Activated naive CD8-positive, alpha-beta T cell treated with anti-CD3 and anti-CD28 coated beads for 36 hours (primary cell): ENCODE measurements at regions not wholly inside any gene's neighbourhood (a gene's known extent, or its start where the extent isn't known, plus 50 kb on each side); places are given as distances from the start of the nearest gene placed in this dataset.
"Not testable (repeated sequence)": the region's sequence is repeated elsewhere in the genome, so short reads cannot be mapped to it uniquely, and the experiment has no call there.

Experiments
- DNase-seq: peaks from one replicate; pipeline ENCODE4 v3.0.0; 2021
- H3K27ac Mint-ChIP-seq: one replicate; pipeline ENCODE4 v1.8.0; 2022; ENCODE audit warnings: mild to moderate bottlenecking, moderate library complexity, mixed read lengths
- H3K27me3 Mint-ChIP-seq: one replicate; pipeline ENCODE4 v1.8.0; 2022; ENCODE audit warnings: mild to moderate bottlenecking, mixed read lengths
- H3K36me3 Mint-ChIP-seq: one replicate; pipeline ENCODE4 v1.8.0; 2021; ENCODE audit warnings: mild to moderate bottlenecking, mixed read lengths
- H3K4me1 Mint-ChIP-seq: one replicate; pipeline ENCODE4 v1.8.0; 2021; ENCODE audit warnings: mixed read lengths
- H3K4me3 Mint-ChIP-seq: one replicate; pipeline ENCODE4 v1.8.0; 2022; ENCODE audit warnings: mild to moderate bottlenecking, moderate library complexity, mixed read lengths
- H3K9me3 Mint-ChIP-seq: one replicate; pipeline ENCODE4 v1.8.0; 2022; ENCODE audit warnings: mixed read lengths

DNA sequence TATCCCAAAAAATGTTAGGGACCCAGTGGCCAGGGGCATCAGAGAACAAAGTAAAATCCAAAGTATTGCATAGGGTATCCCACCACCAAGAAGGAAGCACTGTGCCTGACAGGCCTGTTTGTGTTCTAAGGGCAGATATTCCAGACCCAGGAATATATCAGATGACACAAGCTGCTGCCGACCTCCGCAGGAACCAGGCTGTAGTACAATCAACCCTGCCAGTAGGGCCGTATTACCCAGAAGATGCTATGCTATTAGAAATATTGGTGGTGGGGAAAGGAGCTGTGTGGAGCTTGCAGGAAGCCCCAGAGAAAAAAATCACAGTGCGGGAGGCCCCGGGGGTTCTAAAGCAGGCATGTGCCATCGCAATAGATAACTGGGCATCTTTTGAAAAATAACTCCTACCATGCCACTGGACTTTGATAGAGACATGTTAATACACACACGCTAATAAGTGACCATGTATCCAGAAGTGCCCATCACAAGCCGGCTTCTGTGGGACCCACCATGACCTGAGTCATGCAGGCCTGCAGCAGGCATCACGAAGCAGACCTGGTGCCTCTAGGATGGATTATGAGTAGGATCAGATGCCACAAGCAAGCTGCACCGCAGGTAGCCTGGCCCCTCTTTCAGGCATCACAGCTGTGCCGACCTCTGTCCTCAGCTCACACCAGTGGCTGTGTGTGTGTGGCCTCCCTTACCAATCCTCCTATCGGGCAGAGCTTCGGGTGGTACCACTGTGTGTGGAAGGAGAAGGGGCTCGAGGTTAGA lies 242.7 kb downstream of the BCL11B start:
- H3K27ac Mint-ChIP-seq: no peak overlapping the region
- H3K4me3 Mint-ChIP-seq: no peak overlapping the region
- H3K4me1 Mint-ChIP-seq: peaks cover 6% of the 10 kb centered on the region
- H3K36me3 Mint-ChIP-seq: no peaks in the 10 kb centered on the region
- DNase-seq: no peak
- no peaks in the 10 kb centered on the region for H3K27me3 Mint-ChIP-seq
- peaks cover 10% of the 10 kb centered on the region for H3K9me3 Mint-ChIP-seq

DNA sequence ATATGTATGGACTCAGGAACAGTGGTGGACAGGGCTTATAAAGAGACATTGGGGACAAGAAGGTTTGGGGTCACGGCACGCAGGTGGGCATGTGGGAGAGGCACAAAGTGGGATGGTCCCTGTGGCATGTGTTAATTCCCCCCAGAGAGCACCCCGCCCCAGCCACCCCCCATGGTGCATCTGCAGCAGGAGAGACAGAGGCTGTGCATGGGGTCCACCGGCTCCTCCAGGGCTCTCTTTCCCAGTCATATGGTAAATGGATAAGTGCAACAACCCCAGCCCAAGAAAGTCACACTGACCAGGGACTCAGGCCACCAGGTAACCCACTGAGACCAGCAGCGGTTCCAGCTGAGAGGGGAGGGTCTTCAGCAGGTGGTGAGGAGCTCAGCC lies 242.1 kb downstream of the BCL11B start:
- Mint-ChIP-seq H3K36me3 (no peaks in the 10 kb centered on the region), H3K27me3 (no peaks in the 10 kb centered on the region), H3K9me3 (peaks cover 10% of the 10 kb centered on the region), H3K4me3 (no peak overlapping the region), H3K27ac (no peak overlapping the region), H3K4me1 (peaks cover 6% of the 10 kb centered on the region)
- DNase-seq: no peak

DNA sequence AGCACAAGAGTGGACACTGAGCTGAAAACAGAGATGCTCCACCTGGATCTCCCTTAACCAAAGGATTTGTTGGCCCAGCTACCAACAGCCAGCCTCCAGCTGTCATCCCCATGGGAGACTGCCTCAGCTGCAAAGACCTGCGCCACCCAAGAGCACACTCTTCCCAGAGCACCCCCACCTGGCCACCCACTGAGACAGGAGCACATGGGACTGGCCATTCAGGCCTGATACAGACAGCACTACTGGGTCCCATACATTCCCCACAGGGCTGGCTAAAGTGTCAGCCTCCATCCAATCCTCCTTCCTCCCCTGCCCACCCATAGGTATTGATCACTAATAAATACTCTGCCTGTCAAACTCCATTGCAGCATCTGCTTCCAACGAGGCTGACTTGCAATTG lies 241.5 kb downstream of the BCL11B start:
- H3K4me3 Mint-ChIP-seq: no peak overlapping the region
- peaks cover 10% of the 10 kb centered on the region for H3K9me3 Mint-ChIP-seq
- H3K36me3 Mint-ChIP-seq: no peaks in the 10 kb centered on the region
- H3K27ac Mint-ChIP-seq: no peak overlapping the region
- DNase-seq: no peak
- no peaks in the 10 kb centered on the region for H3K27me3 Mint-ChIP-seq
- peaks cover 6% of the 10 kb centered on the region for H3K4me1 Mint-ChIP-seq

GRCh38 chr14:99032759-99033158 lies 239.2 kb downstream of the BCL11B start:
- Mint-ChIP-seq H3K4me3 (no peak overlapping the region), H3K27ac (no peak overlapping the region), H3K27me3 (no peaks in the 10 kb centered on the region), H3K4me1 (no peaks in the 10 kb centered on the region), H3K36me3 (no peaks in the 10 kb centered on the region), H3K9me3 (no peaks in the 10 kb centered on the region)
- DNase-seq: no peak

- H3K27me3 Mint-ChIP-seq: no peaks in the 10 kb centered on the region
- no peaks in the 10 kb centered on the region for H3K4me1 Mint-ChIP-seq
- no peak overlapping the region for H3K27ac Mint-ChIP-seq
- no peak for DNase-seq
- no peak overlapping the region for H3K4me3 Mint-ChIP-seq
- no peaks in the 10 kb centered on the region for H3K36me3 Mint-ChIP-seq
- no peaks in the 10 kb centered on the region for H3K9me3 Mint-ChIP-seq
These were observed 238.0 kb downstream of the BCL11B start for GRCh38 chr14:99033951-99034350.

GRCh38 chr14:99034711-99035171 lies 237.3 kb downstream of the BCL11B start:
- DNase-seq: no peak
- Mint-ChIP-seq H3K36me3 (no peaks in the 10 kb centered on the region), H3K9me3 (no peaks in the 10 kb centered on the region), H3K27me3 (no peaks in the 10 kb centered on the region), H3K4me1 (no peaks in the 10 kb centered on the region), H3K27ac (no peak overlapping the region), H3K4me3 (no peak overlapping the region)

- H3K4me3 Mint-ChIP-seq: no peak overlapping the region
- no peaks in the 10 kb centered on the region for H3K36me3 Mint-ChIP-seq
- no peak for DNase-seq
- no peak overlapping the region for H3K27ac Mint-ChIP-seq
- no peaks in the 10 kb centered on the region for H3K27me3 Mint-ChIP-seq
- H3K9me3 Mint-ChIP-seq: no peaks in the 10 kb centered on the region
- no peaks in the 10 kb centered on the region for H3K4me1 Mint-ChIP-seq
These were observed 236.7 kb downstream of the BCL11B start for GRCh38 chr14:99035268-99035667.

DNA sequence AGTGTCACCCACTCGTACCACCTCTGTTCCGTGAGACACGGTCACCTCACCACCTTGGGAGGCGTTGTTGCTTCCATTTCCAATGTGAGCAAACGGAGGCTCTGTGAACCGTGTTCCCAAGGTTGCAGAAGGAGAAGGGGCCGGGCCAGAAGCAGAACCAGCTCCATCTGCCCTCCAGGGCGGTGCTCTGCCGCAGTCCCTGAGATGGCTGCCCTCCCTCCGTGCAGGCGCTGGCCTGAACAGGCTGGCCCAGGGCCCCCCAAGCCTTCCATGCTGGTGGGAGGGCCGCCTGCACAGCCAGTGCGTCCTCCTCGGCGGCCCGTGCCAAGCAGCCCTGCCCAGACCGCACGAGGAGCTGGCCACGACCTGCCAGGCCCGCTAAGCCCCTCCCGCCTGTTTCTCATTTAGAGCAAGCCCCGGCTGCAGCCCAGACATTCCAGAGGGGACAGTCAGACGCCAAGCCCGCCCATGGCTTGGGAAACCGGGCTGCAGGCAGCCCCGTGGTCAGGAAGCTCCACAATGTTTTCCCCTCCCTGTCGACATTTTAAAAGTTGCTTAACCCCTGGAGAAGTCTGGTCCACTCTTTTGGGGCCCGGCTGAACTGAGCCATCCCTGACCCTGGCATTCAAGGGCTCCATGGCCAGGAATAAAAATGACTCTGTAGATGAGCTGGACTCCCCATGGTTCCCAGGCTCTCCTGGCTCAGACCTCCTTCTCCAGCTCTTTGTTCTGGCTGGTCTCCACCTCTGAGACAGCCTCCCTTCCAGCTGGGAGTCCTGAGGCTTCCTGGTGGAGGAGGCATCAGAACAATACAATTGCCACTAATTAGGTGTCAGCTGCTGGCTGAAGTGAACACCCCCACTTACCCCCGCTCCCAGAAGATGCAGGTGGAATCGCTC lies 236.0 kb downstream of the BCL11B start:
- Mint-ChIP-seq H3K9me3 (no peaks in the 10 kb centered on the region), H3K4me3 (no peak overlapping the region), H3K27me3 (no peaks in the 10 kb centered on the region), H3K27ac (no peak overlapping the region), H3K4me1 (no peaks in the 10 kb centered on the region), H3K36me3 (no peaks in the 10 kb centered on the region)
- DNase-seq: no peak

GRCh38 chr14:99036611-99037293 lies 235.2 kb downstream of the BCL11B start:
- Mint-ChIP-seq H3K27me3 (no peaks in the 10 kb centered on the region), H3K4me3 (no peak overlapping the region), H3K4me1 (no peaks in the 10 kb centered on the region), H3K36me3 (no peaks in the 10 kb centered on the region), H3K9me3 (no peaks in the 10 kb centered on the region), H3K27ac (no peak overlapping the region)
- DNase-seq: no peak

GRCh38 chr14:99037326-99037725 lies 234.7 kb downstream of the BCL11B start:
- H3K9me3 Mint-ChIP-seq, H3K4me1 Mint-ChIP-seq, H3K36me3 Mint-ChIP-seq, H3K4me3 Mint-ChIP-seq, DNase-seq, H3K27me3 Mint-ChIP-seq: not testable (repeated sequence)
- peak overlapping the region; percentile 25 for H3K27ac Mint-ChIP-seq

DNA sequence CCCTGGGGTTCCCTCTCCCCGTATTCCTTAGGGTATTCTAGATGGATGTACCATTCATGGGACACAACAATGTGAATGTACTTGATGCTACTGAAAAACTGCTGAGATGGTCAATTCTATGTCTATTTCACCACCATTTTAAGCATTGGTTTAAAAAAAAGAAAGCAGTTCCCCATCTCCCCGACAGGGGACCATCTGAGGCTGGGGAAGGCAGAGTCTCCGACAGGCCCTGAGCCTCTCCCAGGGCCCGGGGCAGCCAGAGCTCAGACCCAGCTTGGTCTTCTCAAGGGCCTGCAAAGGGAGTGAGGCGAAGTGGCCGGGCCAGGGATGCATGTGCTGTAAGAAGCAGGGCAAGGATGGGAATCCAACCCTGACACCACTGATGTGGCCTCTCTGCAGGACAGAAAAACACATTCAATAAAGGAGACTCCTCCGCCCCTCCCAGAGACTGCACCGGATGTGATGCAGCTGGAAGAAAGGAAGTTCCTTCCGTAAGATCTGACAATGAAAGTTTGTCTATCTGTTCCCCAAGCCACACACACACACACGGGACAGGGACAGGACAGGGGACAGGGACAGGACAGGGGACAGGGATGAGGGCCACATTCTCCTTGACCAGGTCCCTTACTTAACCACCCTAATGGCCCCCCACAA lies 234.1 kb downstream of the BCL11B start:
- Mint-ChIP-seq H3K27ac (no peak overlapping the region), H3K4me1 (no peaks in the 10 kb centered on the region)

GRCh38 chr14:99038431-99038820 lies 233.6 kb downstream of the BCL11B start:
- Mint-ChIP-seq H3K27ac (no peak overlapping the region), H3K4me1 (no peaks in the 10 kb centered on the region), H3K9me3 (no peaks in the 10 kb centered on the region), H3K36me3 (no peaks in the 10 kb centered on the region), H3K4me3 (no peak overlapping the region), H3K27me3 (no peaks in the 10 kb centered on the region)
- no peak for DNase-seq

More for the DNA sequence above, 234.1 kb downstream of the BCL11B start:
- no peak overlapping the region for H3K4me3 Mint-ChIP-seq
- H3K9me3 Mint-ChIP-seq: no peaks in the 10 kb centered on the region
- no peaks in the 10 kb centered on the region for H3K27me3 Mint-ChIP-seq
- H3K36me3 Mint-ChIP-seq: no peaks in the 10 kb centered on the region
- no peak for DNase-seq

GRCh38 chr14:99039331-99040041 lies 232.5 kb downstream of the BCL11B start:
- H3K4me1 Mint-ChIP-seq: no peaks in the 10 kb centered on the region
- DNase-seq: no peak
- H3K36me3 Mint-ChIP-seq: no peaks in the 10 kb centered on the region
- no peaks in the 10 kb centered on the region for H3K27me3 Mint-ChIP-seq
- no peak overlapping the region for H3K27ac Mint-ChIP-seq
- no peak overlapping the region for H3K4me3 Mint-ChIP-seq
- H3K9me3 Mint-ChIP-seq: no peaks in the 10 kb centered on the region

- H3K27me3 Mint-ChIP-seq: no peaks in the 10 kb centered on the region
- DNase-seq: no peak
- no peaks in the 10 kb centered on the region for H3K9me3 Mint-ChIP-seq
- no peaks in the 10 kb centered on the region for H3K36me3 Mint-ChIP-seq
- H3K4me1 Mint-ChIP-seq: no peaks in the 10 kb centered on the region
- no peak overlapping the region for H3K27ac Mint-ChIP-seq
- no peak overlapping the region for H3K4me3 Mint-ChIP-seq
These were observed 231.9 kb downstream of the BCL11B start for GRCh38 chr14:99040052-99040451.
